RWPE1 (cell line): ENCODE measurements at regions not wholly inside any gene's neighbourhood (a gene's known extent, or its start where the extent isn't known, plus 50 kb on each side); places are given as distances from the start of the nearest gene placed in this dataset.

ENCODE experiments used
- CTCF ChIA-PET: fragments of 350-600 bp; sonication (Branson Sonifier 250); formaldehyde crosslinking; extraction: SDS; loops from one replicate; lab custom pipeline; 2021; lab: Yijun Ruan, JAX
- POLR2A ChIA-PET: fragments of 400-600 bp; formaldehyde crosslinking; extraction: SDS; loops from one replicate; lab custom pipeline; 2020; ENCODE audit warnings: antibody characterized with exemption; ENCODE audit not compliant: low non-redundant PET; lab: Yijun Ruan, JAX
- DNase-seq: peaks from one replicate; pipeline ENCODE4 v3.0.0; 2012; ENCODE audit warnings: low spot score
- H3K27ac ChIP-seq: fragments of 450-650 bp; 2 replicates; pipeline ENCODE4 v1.5.1; 2017
- TF ChIP-seq, protein P1 (sequence below): fragments of 450-650 bp; conservative IDR thresholded peaks from 2 replicates; pipeline ENCODE4 v1.5.1; 2017; ENCODE audit warnings: low read depth, mild to moderate bottlenecking

DNA sequence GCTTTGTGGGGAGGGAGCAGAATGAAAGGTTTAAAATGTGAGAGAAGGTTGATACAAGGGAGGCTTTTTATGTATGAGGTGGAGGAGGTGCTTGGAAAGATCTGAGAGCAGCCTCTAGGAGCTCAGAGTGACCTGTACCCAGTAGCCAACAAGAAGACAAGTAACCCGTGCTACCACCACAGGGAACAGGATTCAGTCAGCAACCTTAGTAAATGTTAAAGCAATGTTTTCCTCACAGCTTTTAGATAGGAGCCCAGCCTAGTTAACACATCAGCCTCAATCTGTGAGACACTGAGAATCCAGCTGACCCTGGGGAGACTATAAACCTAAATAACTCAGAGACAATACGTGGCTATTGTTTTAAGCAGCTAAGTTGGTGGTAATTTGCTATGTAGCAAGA lies 194.9 kb upstream of the NT5C1B start:
- H3K27ac ChIP-seq, result no peak overlapping the region
- POLR2A ChIA-PET, result no interaction called here
- TF ChIP-seq, protein P1, sequence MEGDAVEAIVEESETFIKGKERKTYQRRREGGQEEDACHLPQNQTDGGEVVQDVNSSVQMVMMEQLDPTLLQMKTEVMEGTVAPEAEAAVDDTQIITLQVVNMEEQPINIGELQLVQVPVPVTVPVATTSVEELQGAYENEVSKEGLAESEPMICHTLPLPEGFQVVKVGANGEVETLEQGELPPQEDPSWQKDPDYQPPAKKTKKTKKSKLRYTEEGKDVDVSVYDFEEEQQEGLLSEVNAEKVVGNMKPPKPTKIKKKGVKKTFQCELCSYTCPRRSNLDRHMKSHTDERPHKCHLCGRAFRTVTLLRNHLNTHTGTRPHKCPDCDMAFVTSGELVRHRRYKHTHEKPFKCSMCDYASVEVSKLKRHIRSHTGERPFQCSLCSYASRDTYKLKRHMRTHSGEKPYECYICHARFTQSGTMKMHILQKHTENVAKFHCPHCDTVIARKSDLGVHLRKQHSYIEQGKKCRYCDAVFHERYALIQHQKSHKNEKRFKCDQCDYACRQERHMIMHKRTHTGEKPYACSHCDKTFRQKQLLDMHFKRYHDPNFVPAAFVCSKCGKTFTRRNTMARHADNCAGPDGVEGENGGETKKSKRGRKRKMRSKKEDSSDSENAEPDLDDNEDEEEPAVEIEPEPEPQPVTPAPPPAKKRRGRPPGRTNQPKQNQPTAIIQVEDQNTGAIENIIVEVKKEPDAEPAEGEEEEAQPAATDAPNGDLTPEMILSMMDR, result no peak
- CTCF ChIA-PET, result no interaction called here
- DNase-seq, result no peak

DNA sequence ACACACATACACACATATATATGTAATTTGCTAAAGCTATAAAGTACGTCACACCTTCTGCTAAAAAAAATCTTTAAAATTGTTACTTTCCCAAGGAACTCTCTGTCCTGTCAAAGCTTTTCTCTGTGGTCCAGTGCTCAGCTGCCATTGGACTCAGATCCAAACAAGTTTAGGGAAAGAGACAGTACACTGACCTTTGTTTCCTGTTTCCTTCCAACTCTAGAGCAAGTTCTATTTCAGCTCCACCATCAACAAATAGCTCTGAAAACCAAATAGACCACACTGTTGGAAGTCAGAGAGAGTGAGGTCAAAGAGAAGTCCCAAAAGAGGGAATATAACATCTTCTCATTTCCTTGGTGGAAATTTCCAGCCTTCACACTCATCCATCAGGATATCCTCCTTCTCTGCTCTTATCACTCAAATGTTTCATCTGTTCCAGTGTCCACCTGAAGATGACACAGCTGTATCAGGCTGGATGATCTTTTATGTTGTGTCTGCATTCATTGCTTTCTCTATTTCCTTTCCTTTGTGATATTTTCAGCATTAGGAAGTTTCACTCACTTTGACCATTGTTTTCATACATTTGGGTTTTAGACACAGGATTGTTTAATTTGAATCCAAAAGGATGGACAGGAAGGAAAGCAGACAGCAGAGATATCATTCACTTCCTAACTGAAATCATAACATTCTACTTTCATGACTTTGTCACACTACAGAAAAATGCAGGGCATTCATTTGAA lies 192.3 kb upstream of the NT5C1B start:
- CTCF ChIA-PET, result no interaction called here
- TF ChIP-seq, protein P1, result no peak
- POLR2A ChIA-PET, result no interaction called here
- H3K27ac ChIP-seq, result no peak overlapping the region
- DNase-seq, result no peak

DNA sequence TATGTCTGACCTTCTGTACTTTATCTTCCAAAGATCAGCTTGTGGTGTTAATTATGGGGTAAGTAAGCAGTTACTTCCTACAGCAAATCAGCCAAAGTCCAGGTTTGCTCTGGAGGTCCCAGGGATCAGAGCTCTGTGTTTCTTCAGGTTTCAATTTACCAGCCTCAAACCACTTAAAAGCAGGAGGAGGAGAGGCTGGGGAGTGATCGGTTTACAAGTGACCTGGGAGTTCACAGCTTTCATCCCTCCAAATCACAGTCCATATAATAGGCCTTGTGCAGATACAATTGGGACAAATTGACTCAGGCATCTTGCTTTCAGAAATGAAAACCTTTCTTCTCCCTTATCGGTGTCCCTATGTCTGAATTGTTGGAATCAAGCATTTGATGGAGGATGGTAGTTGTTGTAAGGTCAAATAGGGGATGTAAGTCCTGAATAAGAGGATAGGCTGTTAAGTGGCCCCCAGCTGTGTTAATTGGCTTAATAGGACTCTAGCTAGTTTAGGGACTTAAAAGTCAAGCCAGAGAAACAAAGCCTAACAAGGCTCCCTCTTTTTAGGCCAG lies 188.0 kb upstream of the NT5C1B start:
- TF ChIP-seq, protein P1, result no peak
- no peak overlapping the region for H3K27ac ChIP-seq
- no peak for DNase-seq
- ChIA-PET POLR2A (no interaction called here), CTCF (no interaction called here)

DNA sequence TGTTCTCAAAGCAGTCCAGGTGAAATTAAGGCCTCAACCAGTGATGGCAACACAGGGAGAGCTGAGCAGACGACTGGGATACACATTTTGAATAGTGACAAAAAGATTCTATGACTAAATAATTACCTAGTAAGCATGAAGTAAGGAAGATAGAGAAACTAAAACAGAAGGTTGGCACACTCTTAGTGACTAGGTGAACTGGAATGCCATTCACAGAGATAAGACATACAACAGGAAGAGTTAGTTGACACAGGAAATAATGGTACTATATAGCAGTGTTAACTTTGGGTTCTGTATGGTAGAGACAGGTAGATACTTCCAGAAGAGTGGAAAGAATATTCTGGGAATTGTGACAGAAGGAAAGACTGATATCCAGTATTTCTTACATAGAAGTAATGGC lies 181.8 kb upstream of the NT5C1B start:
- TF ChIP-seq, protein P1, result no peak
- DNase-seq, result no peak
- H3K27ac ChIP-seq, result no peak overlapping the region
- ChIA-PET POLR2A (no interaction called here), CTCF (no interaction called here)

DNA sequence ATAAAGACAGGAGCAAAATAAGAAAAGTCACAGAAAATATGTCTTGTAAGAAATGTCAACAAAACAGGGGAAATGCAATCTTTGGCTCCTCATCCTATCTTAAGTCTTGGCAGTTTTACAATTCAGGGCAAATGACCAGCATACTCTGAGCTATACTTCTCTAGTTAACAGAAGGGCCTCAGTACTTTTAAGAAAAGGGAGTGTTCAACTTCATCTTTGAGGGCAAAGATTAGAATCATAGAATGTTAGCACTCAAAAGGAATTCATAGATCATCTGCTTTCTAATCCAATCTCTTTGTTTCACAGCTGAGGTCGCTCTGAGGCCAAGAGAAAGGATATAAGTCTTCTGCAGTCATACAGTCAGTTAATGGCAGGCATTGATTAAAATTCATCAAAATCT lies 174.0 kb upstream of the NT5C1B start:
- DNase-seq, result no peak
- no peak overlapping the region for H3K27ac ChIP-seq
- TF ChIP-seq, protein P1, result no peak
- ChIA-PET CTCF (no interaction called here), POLR2A (no interaction called here)

DNA sequence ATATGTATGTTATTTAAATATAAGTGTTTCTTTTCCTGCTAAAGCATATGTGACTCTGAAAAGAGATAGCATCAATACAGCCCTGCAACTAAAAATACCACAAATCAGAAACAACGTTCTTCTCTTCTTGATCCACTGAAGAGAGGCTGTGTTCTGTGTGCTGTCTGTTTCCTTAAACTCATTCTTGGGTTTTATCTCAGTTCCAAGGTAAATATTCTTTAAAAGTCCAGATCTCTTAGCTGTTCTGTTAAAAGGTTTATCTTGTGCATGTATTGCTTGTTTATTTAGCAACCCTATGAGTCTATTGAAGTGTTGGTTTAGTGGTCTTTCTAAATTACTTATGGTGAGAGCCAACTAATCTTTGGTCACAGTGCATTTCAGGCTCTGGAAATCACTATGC lies 173.3 kb upstream of the NT5C1B start:
- TF ChIP-seq, protein P1, result no peak
- POLR2A ChIA-PET, result no interaction called here
- CTCF ChIA-PET, result no interaction called here
- H3K27ac ChIP-seq, result no peak overlapping the region
- no peak for DNase-seq
